ENCODE measurements at regions not wholly inside any gene's neighbourhood (a gene's known extent, or its start where the extent isn't known, plus 50 kb on each side); places are given as distances from the start of the nearest gene placed in this dataset.

DNA sequence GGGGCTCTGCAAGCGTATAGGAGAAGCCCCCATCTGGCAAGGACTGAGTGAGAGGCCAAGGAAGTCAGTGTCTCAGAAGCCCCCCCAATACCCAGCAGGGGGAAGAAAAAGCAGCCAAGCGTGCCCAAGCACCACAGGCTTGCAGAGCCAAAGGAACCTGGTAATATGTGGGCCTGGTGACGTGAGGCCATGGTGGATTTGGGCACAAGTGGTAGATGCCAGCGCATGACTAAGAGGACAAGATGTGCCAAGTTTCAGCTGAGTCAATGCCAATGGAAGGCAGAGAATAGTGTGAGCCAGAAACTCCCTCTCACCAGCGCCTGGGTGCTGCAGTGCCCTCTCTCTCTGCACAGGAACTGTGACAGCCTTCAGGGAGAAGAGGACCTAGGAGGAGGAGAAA is 110.0 kb downstream of the QRSL1 start:
- DNase-seq: no peak
- Mint-ChIP-seq H3K9me3 (no peaks in the 10 kb centered on the region), H3K27me3 (ENCODE audit: insufficient read depth) (peaks cover 10% of the 10 kb centered on the region), H3K27ac (no peak overlapping the region), H3K4me1 (ENCODE audit: low read depth) (no peaks in the 10 kb centered on the region), H3K4me3 (no peak overlapping the region), H3K36me3 (ENCODE audit: low read depth) (no peaks in the 10 kb centered on the region)
- TF ChIP-seq, protein P1, sequence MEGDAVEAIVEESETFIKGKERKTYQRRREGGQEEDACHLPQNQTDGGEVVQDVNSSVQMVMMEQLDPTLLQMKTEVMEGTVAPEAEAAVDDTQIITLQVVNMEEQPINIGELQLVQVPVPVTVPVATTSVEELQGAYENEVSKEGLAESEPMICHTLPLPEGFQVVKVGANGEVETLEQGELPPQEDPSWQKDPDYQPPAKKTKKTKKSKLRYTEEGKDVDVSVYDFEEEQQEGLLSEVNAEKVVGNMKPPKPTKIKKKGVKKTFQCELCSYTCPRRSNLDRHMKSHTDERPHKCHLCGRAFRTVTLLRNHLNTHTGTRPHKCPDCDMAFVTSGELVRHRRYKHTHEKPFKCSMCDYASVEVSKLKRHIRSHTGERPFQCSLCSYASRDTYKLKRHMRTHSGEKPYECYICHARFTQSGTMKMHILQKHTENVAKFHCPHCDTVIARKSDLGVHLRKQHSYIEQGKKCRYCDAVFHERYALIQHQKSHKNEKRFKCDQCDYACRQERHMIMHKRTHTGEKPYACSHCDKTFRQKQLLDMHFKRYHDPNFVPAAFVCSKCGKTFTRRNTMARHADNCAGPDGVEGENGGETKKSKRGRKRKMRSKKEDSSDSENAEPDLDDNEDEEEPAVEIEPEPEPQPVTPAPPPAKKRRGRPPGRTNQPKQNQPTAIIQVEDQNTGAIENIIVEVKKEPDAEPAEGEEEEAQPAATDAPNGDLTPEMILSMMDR (IDR thresholded peaks at IDR 0.05): no peak

DNA sequence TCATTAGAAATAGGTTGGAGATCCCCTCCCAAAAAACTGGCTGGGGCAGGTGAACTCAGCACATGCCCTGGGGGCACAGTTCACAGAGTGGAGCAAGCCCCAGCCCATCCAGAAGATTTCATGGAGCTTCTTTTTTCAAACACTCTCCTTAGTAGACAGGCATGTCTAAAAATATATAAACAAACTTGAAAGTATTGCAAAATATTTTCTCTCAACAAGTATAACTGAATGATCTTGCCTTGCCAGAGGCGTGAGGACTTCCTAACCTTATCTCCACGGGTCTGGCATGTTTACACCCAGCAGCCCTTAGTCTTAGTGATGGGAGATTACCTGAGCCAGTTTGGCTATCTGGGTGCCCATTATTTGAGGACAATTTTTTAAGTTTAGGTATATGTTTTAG is 107.1 kb downstream of the QRSL1 start:
- TF ChIP-seq, protein P1 (IDR thresholded peaks at IDR 0.05): no peak
- Mint-ChIP-seq H3K4me1 (ENCODE audit: low read depth) (no peaks in the 10 kb centered on the region), H3K9me3 (no peaks in the 10 kb centered on the region), H3K36me3 (ENCODE audit: low read depth) (no peaks in the 10 kb centered on the region), H3K27me3 (ENCODE audit: insufficient read depth) (peaks cover 14% of the 10 kb centered on the region), H3K27ac (no peak overlapping the region), H3K4me3 (no peak overlapping the region)
- no peak for DNase-seq

DNA sequence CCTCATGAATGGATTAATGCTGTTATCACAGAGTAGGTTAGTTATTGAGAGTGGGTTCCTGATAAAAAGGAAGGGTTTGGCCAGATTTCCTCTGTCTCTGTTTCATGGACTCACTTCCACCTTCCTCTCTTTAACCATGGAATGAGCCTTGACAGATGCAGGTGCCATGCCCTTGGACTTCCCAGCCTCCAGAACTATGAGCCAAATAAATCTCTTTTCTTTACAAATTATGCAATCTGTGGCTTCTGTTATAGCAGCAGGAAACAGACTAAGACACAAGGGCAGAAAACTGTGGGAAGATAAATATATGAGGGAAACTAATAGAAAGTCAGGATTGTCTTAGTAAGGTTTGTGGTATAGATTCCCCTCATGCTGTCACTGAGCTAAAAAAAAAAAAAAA is 106.5 kb downstream of the QRSL1 start:
- Mint-ChIP-seq H3K36me3 (ENCODE audit: low read depth) (no peaks in the 10 kb centered on the region), H3K4me3 (no peak overlapping the region), H3K27ac (no peak overlapping the region), H3K4me1 (ENCODE audit: low read depth) (no peaks in the 10 kb centered on the region), H3K27me3 (ENCODE audit: insufficient read depth) (peaks cover 16% of the 10 kb centered on the region), H3K9me3 (no peaks in the 10 kb centered on the region)
- DNase-seq: no peak
- TF ChIP-seq, protein P1 (IDR thresholded peaks at IDR 0.05): no peak

DNA sequence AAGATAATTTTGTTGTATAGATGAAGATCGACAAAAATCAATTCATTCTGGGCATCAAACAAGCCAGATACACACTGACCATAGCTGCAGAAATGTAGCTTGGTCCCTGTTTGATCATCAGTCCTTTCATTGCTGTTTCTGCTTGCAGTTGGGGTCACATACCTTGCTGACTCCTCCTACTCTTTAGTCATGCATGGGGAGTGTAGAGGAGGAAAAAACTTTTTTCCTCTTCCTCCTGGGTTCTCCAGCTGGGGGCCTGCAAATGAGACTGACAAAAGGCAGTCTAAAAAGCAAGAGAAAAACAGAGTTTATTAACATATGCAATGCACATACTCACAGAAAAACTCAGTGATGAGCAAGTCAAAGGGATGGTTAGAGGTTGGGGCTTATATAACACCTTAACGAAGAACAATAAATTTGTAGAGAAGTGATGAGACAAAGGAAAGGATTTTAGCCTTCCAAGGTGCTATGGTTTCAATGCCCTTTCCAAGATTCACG is 105.8 kb downstream of the QRSL1 start:
- H3K4me1 Mint-ChIP-seq (ENCODE audit: low read depth): no peaks in the 10 kb centered on the region
- H3K9me3 Mint-ChIP-seq: no peaks in the 10 kb centered on the region
- no peak for DNase-seq
- H3K36me3 Mint-ChIP-seq (ENCODE audit: low read depth): no peaks in the 10 kb centered on the region
- no peak overlapping the region for H3K4me3 Mint-ChIP-seq
- TF ChIP-seq, protein P1 (IDR thresholded peaks at IDR 0.05): no peak
- no peak overlapping the region for H3K27ac Mint-ChIP-seq
- peaks cover 17% of the 10 kb centered on the region for H3K27me3 Mint-ChIP-seq (ENCODE audit: insufficient read depth)

DNA sequence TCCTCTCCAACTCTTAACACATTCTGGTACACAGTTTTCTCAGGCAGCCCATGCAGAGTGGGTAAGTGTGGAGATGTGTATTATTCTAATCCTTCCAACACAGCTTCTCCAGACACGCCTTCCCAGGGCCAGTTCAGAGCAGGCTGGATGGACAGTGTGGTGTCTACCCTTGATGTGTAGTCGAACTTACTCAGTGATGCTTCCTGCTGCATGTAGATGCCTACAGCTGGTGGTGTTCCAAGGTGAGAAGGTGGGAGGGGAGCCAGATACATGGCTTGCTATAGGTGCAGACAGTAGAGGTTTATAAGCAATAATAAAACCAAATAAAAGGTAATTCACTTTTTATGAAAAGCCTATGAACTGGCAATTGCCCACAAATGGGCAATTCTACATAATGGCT is 104.0 kb downstream of the QRSL1 start:
- H3K9me3 Mint-ChIP-seq: no peaks in the 10 kb centered on the region
- H3K36me3 Mint-ChIP-seq (ENCODE audit: low read depth): no peaks in the 10 kb centered on the region
- TF ChIP-seq, protein P1 (IDR thresholded peaks at IDR 0.05): no peak

More for the DNA sequence above, 104.0 kb downstream of the QRSL1 start:
- no peak overlapping the region for H3K4me3 Mint-ChIP-seq
- no peak for DNase-seq
- H3K4me1 Mint-ChIP-seq (ENCODE audit: low read depth): no peaks in the 10 kb centered on the region
- H3K27me3 Mint-ChIP-seq (ENCODE audit: insufficient read depth): peaks cover 17% of the 10 kb centered on the region
- H3K27ac Mint-ChIP-seq: no peak overlapping the region

Measured in HFFc6 (cell line).